GM19467 (cell line): ENCODE measurements at regions not wholly inside any gene's neighbourhood (a gene's known extent, or its start where the extent isn't known, plus 50 kb on each side); places are given as distances from the start of the nearest gene placed in this dataset.
A peak's percentile ranks its signal among the peaks of the same experiment; 100 is the strongest.

Experiments used
- ATAC-seq: cut with Tn5 transposase; IDR thresholded peaks from one replicate; pipeline ENCODE4 v1.9.1; 2021; ENCODE audit warnings: mild to moderate bottlenecking, moderate library complexity; ENCODE audit not compliant: unreplicated experiment

- no peak for ATAC-seq
These were observed 84.8 kb upstream of the RNF217 start for GRCh38 chr6:124877468-124877867.

GRCh38 chr6:124879110-124879991, 82.9 kb upstream of the RNF217 start:
- no peak for ATAC-seq

GRCh38 chr6:124879992-124880355, 82.3 kb upstream of the RNF217 start:
- ATAC-seq: no peak

DNA sequence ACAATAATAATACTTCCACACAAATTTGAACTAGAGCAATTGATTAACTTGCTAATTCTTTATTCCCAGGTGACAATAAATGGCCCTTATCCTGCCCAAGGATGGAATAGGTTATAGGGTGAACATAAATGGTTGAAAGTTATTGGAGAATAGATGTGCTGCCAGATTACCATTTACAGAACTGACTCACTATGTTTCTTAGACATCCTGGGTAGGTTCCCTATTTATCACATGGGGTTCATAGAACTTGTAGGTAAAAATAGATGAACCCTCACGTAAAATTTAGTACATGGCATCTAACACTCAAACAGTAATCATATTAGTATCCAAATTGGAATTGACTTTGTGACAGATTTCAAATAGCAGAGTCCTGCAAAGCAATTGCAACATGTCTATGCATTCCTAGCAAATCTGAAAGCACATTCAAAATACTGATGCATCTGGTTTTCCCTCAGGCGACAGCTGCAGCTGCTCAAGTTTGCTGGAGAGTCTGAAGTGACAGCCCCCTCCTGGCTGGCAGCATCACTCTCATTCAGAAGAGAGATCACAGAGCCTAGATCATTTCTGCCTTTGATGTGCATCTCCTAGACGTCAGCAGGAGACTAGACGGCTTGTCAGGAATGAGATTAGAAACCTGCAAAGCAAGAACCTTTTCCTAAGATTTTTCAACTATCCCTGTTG, 80.2 kb upstream of the RNF217 start:
- ATAC-seq: peak; percentile 61

DNA sequence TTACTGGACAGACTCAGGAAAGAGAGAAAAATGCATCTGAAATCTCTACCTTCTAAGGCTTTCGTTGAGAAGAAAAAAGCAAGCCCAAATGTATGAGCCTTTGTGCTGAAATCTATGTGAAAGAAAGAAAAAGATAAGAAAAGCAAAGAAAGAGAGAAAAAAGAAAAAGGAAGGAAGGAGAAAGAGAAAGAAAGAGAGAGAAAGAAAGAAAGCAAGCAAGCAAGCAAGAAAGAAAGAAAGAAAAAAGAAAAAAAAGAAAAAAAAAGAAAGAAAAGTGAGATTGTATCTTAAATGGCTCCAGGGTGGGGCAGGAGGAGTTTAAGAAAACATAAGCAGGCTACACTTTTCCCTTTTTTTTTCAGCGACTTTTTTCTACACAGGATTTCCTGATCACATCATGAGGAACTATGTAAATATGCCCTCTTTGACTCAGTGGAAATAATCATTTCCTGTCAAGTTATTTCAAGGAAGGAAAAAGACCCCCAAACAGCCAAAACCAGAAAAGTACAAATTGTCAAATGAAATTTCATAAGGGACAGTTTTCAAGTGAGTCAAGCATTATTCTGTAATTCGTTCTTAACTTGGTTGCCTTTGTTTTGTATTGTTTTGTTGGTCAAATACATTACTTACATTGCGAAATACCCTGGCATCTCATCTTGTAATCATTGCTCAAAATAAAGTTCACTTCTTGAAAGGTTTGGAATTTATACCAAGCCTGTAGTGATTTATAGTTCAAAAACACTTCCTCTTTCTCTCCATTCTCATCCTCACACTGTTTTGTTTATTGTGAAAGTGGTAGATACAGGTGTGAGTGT, 79.5 kb upstream of the RNF217 start:
- ATAC-seq: no peak

GRCh38 chr6:124885171-124885570, 77.1 kb upstream of the RNF217 start:
- no peak for ATAC-seq

GRCh38 chr6:124887872-124888580, 74.2 kb upstream of the RNF217 start:
- no peak for ATAC-seq

DNA sequence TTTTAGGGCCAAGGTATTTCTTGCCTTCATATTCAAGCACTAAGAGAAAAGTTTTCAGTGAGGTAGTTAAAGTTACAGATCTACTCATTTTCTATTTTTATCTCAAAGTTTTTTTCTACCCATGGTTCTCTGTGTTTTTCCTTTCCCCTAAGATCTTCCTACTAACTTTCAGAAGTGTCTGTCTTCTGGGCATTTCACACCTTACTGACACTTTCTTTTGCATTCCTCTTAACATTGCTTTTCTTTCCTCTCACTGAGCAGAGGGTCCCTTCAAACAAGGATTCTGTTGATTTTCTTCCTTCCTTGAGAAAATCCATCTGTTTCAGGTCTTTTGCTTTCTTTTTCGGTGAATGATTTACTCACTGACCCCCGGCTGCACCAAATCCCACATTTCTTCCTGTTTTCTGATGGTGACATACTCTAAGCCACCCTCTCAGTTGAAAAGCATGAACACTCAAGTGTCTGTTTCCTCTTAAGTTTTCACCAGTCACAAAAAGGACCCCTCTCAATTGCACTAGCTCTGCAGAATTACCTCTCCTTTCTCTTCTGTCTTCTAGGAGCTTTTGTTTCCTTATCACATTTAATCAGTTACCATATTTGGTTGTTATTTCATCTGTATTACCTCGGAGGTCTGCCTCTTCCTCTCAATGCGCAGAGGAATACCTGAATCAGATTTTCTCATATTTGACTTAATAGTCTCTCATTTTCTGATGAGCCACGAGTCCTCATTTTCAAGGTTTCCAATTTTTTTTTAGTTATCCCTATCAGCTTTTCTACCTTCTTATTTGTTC, 73.5 kb upstream of the RNF217 start:
- no peak for ATAC-seq

DNA sequence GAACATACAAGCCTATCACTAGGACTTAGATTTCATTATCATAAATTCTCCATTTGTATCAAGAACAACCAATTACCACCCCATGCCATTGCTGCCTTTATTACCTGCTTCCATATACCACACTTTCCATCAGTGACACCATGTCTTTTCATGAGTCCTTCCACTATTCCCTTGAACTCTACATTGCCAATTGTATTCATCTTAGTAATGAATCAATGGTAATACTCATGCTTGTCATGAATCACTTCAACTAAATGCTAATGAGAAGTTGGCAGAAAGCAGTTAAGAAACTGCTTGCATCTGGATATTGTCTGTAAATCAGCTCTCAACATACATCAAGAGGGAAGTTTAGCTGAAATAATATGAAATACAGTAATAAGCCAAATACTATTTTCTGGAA, 61.2 kb upstream of the RNF217 start:
- ATAC-seq: no peak

DNA sequence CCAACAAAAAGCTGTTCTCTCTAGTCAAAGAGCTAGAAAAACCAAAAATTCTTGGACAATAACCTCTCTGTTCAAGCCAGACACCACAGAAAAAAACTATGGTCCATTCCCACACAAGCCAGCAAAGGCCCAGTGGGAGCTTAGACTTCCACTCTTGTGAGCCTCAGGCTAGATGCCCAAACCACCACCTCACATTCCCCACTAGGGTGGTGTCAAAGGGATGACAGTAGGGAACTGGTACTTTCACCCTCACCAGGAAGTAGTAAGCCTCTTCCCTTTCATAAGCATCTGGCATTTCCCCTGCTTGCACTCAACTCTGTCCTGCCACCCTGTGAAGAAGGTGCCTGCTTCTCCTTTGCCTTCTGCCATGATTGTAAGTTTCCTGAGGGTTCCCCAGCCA, 58.4 kb upstream of the RNF217 start:
- no peak for ATAC-seq

GRCh38 chr6:124907596-124907995, 54.6 kb upstream of the RNF217 start:
- ATAC-seq: no peak
